Bone marrow (tissue), 2 donors: ENCODE measurements at regions not wholly inside any gene's neighbourhood (a gene's known extent, or its start where the extent isn't known, plus 50 kb on each side); places are given as distances from the start of the nearest gene placed in this dataset.

Experiments
- DNase-seq, 2 donors: peaks; one replicate each; lab custom pipeline; 2025; lab: John Stamatoyannopoulos, UW

GRCh38 chr5:103375863-103376591 lies 117.5 kb downstream of the MACIR start:
- no peak for DNase-seq

- DNase-seq: no peak
Observed at GRCh38 chr5:103375350-103375749, 116.8 kb downstream of the MACIR start.

GRCh38 chr5:103374473-103374963 lies 116.0 kb downstream of the MACIR start:
- DNase-seq: no peak

GRCh38 chr5:103373597-103374472 lies 115.3 kb downstream of the MACIR start:
- no peak for DNase-seq

GRCh38 chr5:103371046-103371607 lies 112.6 kb downstream of the MACIR start:
- no peak for DNase-seq

- no peak for DNase-seq
Observed at GRCh38 chr5:103369125-103370120, 110.9 kb downstream of the MACIR start.

- no peak for DNase-seq
Observed at GRCh38 chr5:103367702-103368101, 109.1 kb downstream of the MACIR start.

GRCh38 chr5:103366918-103367549 lies 108.5 kb downstream of the MACIR start:
- DNase-seq: no peak

GRCh38 chr5:103364074-103364473 lies 105.5 kb downstream of the MACIR start:
- DNase-seq: no peak

- DNase-seq: no peak
Observed at GRCh38 chr5:103362211-103362610, 103.6 kb downstream of the MACIR start.

GRCh38 chr5:103360475-103360874 lies 101.9 kb downstream of the MACIR start:
- no peak for DNase-seq

GRCh38 chr5:103358305-103358995 lies 99.9 kb downstream of the MACIR start:
- DNase-seq: no peak

- DNase-seq: no peak
Observed at GRCh38 chr5:103357636-103358035, 99.1 kb downstream of the MACIR start.

GRCh38 chr5:103356350-103357091 lies 98.0 kb downstream of the MACIR start:
- no peak for DNase-seq

- DNase-seq: no peak
Observed at GRCh38 chr5:103355579-103355978, 97.0 kb downstream of the MACIR start.

GRCh38 chr5:103354446-103354845 lies 95.9 kb downstream of the MACIR start:
- DNase-seq: no peak

- DNase-seq: no peak
Observed at GRCh38 chr5:103353581-103353980, 95.0 kb downstream of the MACIR start.

GRCh38 chr5:103347716-103348423 lies 89.3 kb downstream of the MACIR start:
- DNase-seq: no peak

GRCh38 chr5:103346162-103346748 lies 87.7 kb downstream of the MACIR start:
- DNase-seq: no peak
